SU-DHL-6 (cell line): ENCODE measurements at regions not wholly inside any gene's neighbourhood (a gene's known extent, or its start where the extent isn't known, plus 50 kb on each side); places are given as distances from the start of the nearest gene placed in this dataset.

Experiments
- H2AFZ ChIP-seq: fragments of 200-600 bp; sonication (generic); 2 replicates; pipeline ENCODE4 v1.6.1; 2014; ENCODE audit warnings: low read depth, mild to moderate bottlenecking, moderate library complexity, mixed read lengths, antibody characterized with exemption, low read length; ENCODE audit not compliant: severe bottlenecking
- H3F3A ChIP-seq: fragments of 200-600 bp; shearing (Covaris generic); 2 replicates; pipeline ENCODE4 v1.6.0; 2016; ENCODE audit warnings: antibody characterized with exemption, mild to moderate bottlenecking; ENCODE audit not compliant: insufficient read depth
- H3K27ac ChIP-seq: fragments of 200-600 bp; sonication (generic); 2 replicates; pipeline ENCODE4 v1.5.1; 2016; ENCODE audit warnings: low read depth, mild to moderate bottlenecking, low read length, moderate library complexity, mixed read lengths
- H3K27me3 ChIP-seq: fragments of 200-600 bp; sonication (generic), shearing (Covaris generic); 2 replicates; pipeline ENCODE4 v1.6.0; 2014; ENCODE audit warnings: mild to moderate bottlenecking, low read length
- H3K36me3 ChIP-seq: fragments of 200-600 bp; sonication (generic); 2 replicates; pipeline ENCODE4 v1.6.1; 2014; ENCODE audit warnings: mild to moderate bottlenecking, low read length, mixed read lengths
- H3K4me2 ChIP-seq: fragments of 300-600, 200-600 bp; shearing (Covaris generic), sonication (generic); 2 replicates; pipeline ENCODE4 v1.6.0; 2014; ENCODE audit warnings: low read length, low read depth, mild to moderate bottlenecking; ENCODE audit not compliant: poor library complexity, severe bottlenecking
- H3K4me3 ChIP-seq: fragments of 200-600 bp; sonication (generic); 2 replicates; pipeline ENCODE4 v1.5.1; 2014; ENCODE audit warnings: antibody characterized with exemption, low read length, mild to moderate bottlenecking, mixed read lengths; ENCODE audit not compliant: insufficient read depth, poor library complexity, severe bottlenecking
- H3K79me2 ChIP-seq: fragments of 200-600 bp; sonication (generic); 2 replicates; pipeline ENCODE4 v1.6.1; 2014; ENCODE audit warnings: mild to moderate bottlenecking, low read length, moderate library complexity; ENCODE audit not compliant: insufficient read depth
- H3K9ac ChIP-seq: fragments of 200-600 bp; sonication (generic); 2 replicates; pipeline ENCODE4 v1.7.0; 2014; ENCODE audit warnings: mild to moderate bottlenecking, low read length
- H3K9me2 ChIP-seq: fragments of 200-600 bp; sonication (generic); replicated peaks from 2 replicates; pipeline ENCODE4 v1.6.1; 2014; ENCODE audit warnings: low read length; ENCODE audit not compliant: insufficient read depth
- H3K9me3 ChIP-seq: fragments of 200-600 bp; sonication (generic); 2 replicates; pipeline ENCODE4 v1.6.1; 2014; ENCODE audit warnings: low read length, mixed read lengths; ENCODE audit not compliant: insufficient read depth
- H4K20me1 ChIP-seq: fragments of 200-600 bp; sonication (generic); 2 replicates; pipeline ENCODE4 v1.6.1; 2014; ENCODE audit warnings: low read depth, mild to moderate bottlenecking, antibody characterized with exemption, low read length, moderate library complexity, mixed read lengths
- CTCF ChIP-seq: fragments of 200-600 bp; sonication (generic); IDR thresholded peaks from one replicate; pipeline ENCODE4 v1.5.1; 2017; ENCODE audit warnings: antibody characterized with exemption, mild to moderate bottlenecking, low read length, moderate library complexity; ENCODE audit not compliant: insufficient read depth, poor library complexity, severe bottlenecking
- EZH2phosphoT487 ChIP-seq: fragments of 200-600 bp; sonication (generic), shearing (Covaris generic); conservative IDR thresholded peaks from 2 replicates; pipeline ENCODE4 v1.6.1; 2018; ENCODE audit warnings: mild to moderate bottlenecking, antibody characterized with exemption, low read length, moderate library complexity, mixed read lengths

DNA sequence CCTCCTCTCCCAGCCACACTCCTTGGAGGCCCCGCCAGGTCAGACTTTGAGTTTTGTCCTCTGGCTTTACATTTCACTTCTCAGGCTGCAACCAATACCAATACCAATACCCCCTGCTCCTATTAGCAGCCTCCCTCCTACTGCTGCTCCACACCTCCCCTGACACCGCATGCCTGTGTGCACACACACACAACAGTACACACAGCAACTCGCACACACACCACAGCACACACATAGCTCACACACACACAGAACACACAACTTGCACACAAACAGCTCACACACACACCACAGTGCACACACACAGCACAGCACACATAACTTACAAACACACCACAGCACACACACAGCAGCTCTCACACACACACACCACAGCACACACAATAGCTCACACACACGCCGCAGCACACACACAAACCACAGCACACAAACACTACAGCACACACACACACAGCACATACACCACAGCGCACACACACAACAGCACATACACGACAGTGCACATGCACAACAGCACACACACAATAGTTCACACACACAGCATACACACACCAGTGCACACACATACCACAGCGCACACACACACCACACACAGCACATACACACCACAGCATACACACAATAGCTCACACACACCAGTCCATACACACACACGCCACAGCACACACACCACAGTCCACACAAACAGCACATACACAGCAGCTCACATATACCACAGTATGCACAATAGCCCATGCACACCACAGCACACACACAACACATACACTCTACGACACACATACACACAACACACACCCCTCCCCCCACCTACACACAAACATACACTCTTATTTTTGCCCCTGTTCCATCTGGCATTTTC is 204.7 kb downstream of the UACA start:
- Histone ChIP-seq H2AFZ (no peak overlapping the region), H3K79me2 (no peaks in the 10 kb centered on the region), H3K36me3 (no peaks in the 10 kb centered on the region), H3K9me3 (no peaks in the 10 kb centered on the region), H4K20me1 (no peaks in the 10 kb centered on the region), H3K27ac (no peak overlapping the region), H3K9ac (no peak overlapping the region), H3K9me2 (no peaks in the 10 kb centered on the region), H3K27me3 (no peaks in the 10 kb centered on the region), H3F3A (no peaks in the 10 kb centered on the region), H3K4me2 (no peak overlapping the region), H3K4me3 (no peak overlapping the region)
- TF ChIP-seq CTCF (no peak), EZH2phosphoT487 (no peak)

GRCh38 chr15:70557521-70558258 is 205.7 kb downstream of the UACA start:
- TF ChIP-seq EZH2phosphoT487: no peak
- TF ChIP-seq CTCF: no peak
- H3K27ac ChIP-seq: no peak overlapping the region
- H3K27me3 ChIP-seq: no peaks in the 10 kb centered on the region
- H3K4me2 ChIP-seq: no peak overlapping the region
- no peak overlapping the region for H3K4me3 ChIP-seq
- no peaks in the 10 kb centered on the region for H3K79me2 ChIP-seq
- no peaks in the 10 kb centered on the region for H3K9me3 ChIP-seq
- H3F3A ChIP-seq: no peaks in the 10 kb centered on the region
- H4K20me1 ChIP-seq: no peaks in the 10 kb centered on the region
- no peaks in the 10 kb centered on the region for H3K9me2 ChIP-seq
- no peaks in the 10 kb centered on the region for H3K36me3 ChIP-seq
- no peak overlapping the region for H2AFZ ChIP-seq
- H3K9ac ChIP-seq: no peak overlapping the region

DNA sequence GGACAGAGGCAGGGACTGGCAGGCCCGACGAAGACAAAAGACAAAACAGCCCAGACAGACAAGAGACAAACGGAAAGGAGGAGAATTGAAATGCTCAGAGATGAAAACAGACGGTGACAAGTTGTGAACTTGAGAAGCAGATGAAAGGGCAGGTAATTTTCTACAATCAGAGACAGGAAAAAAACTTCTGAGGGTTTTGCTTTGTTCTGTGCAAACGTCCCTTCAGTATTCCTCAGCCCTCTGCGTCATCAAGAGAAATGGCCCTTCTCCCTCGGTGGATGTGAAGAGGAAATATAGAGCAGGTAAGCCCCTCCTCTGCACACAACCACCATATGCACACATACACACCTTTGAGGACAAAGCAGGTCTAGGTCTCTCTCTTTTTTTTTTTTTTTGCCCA is 206.6 kb downstream of the UACA start:
- Histone ChIP-seq H3K36me3 (no peaks in the 10 kb centered on the region), H3K9ac (no peak overlapping the region), H3K79me2 (no peaks in the 10 kb centered on the region), H2AFZ (no peak overlapping the region), H3K27ac (no peak overlapping the region), H3K9me2 (no peaks in the 10 kb centered on the region), H3K9me3 (no peaks in the 10 kb centered on the region), H3K4me3 (no peak overlapping the region), H3F3A (no peaks in the 10 kb centered on the region), H3K27me3 (no peaks in the 10 kb centered on the region), H4K20me1 (no peaks in the 10 kb centered on the region), H3K4me2 (no peak overlapping the region)
- no peak for TF ChIP-seq CTCF
- TF ChIP-seq EZH2phosphoT487: no peak
